GM04503 (cell line): ENCODE measurements at regions not wholly inside any gene's neighbourhood (a gene's known extent, or its start where the extent isn't known, plus 50 kb on each side); places are given as distances from the start of the nearest gene placed in this dataset.
"Not testable (repeated sequence)": the region's sequence is repeated elsewhere in the genome, so short reads cannot be mapped to it uniquely, and the experiment has no call there.

Experiments used
- DNase-seq: peaks from one replicate; pipeline ENCODE4 v3.0.0-alpha.2; 2012; ENCODE audit warnings: low read depth

- DNase-seq, result no peak
Observed at GRCh38 chr2:122651780-122652179, 896.3 kb downstream of the TSN start.

DNA sequence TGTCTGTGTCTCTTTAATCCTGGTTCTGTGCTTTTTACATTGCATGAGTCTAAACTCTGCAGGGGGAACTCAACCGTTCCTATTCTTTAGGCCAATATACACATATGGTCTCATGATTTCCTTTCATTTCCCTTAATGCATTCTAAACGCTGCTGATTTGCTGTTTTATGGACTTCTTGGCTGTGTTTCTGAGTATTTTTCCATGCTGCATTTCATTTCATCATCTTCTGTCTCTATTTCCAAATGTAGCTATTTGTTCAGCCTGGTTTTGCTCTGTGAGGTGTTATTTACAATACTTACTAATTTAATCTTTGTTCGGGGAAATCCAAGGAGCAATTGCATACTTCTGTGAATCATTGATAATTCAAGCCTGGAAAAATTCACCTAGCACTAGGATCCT is 897.2 kb downstream of the TSN start:
- no peak for DNase-seq

- no peak for DNase-seq
Observed at GRCh38 chr2:122656403-122656802, 901.0 kb downstream of the TSN start.

- no peak for DNase-seq
Observed at GRCh38 chr2:122660786-122661634, 905.6 kb downstream of the TSN start.

- no peak for DNase-seq
Observed at GRCh38 chr2:122663620-122664019, 908.2 kb downstream of the TSN start.

GRCh38 chr2:122669627-122670026 is 914.2 kb downstream of the TSN start:
- DNase-seq, result no peak

DNA sequence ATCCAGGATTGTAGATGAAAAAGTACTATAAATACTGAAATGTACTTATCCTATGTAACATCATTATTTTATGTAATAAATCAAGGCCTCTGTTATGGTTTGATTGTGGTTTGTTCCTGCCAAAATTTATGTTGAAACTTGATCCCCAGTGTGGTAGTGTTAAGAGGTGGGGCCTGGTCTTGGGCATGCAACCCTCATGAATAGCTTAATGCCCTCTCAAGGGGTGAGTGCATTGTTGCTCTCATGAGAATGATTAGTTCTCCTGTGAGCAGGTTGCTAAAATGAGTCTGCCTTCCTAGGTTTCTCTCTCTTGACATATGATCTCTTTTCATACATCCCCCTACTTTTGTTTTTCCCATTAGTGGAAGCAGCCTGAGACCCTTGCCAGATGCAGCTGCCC is 915.4 kb downstream of the TSN start:
- DNase-seq, result no peak

GRCh38 chr2:122680662-122681061 is 925.2 kb downstream of the TSN start:
- DNase-seq, result no peak

GRCh38 chr2:122681626-122682025 is 926.2 kb downstream of the TSN start:
- no peak for DNase-seq

- DNase-seq, result no peak
Observed at GRCh38 chr2:122682356-122682755, 926.9 kb downstream of the TSN start.

GRCh38 chr2:122683018-122683417 is 927.6 kb downstream of the TSN start:
- no peak for DNase-seq

DNA sequence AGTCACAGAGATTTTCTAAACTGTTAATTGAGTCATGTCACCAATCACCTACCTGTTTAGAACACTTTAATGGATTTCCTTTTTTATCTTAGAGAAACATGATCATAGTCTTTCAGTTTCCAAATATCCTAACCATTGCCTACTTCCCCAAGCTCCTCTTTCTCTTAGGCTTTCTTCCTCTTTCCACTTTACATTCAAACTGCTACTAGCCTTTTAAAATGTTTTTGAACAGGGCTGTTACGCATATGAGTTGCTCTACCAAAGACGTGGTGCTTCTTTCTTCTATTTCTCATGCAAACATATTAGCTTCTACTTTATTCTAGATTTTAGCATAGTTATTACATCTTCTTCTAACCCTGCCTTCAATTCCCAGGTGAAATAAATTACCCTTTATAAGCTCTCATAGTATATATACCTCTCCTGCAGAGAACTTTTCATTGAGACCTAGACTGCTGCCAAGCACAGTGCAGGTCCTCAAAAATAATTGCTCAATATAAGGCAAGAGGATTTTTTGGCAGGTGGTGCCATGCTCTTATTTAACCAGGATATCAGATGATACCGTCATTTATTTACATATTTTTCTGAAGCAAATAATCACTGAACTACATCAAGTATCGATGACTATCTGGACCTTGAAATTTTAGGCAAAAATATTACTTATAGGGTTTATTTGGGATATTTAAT is 937.1 kb downstream of the TSN start:
- DNase-seq, result no peak

GRCh38 chr2:122697415-122697814 is 942.0 kb downstream of the TSN start:
- no peak for DNase-seq

DNA sequence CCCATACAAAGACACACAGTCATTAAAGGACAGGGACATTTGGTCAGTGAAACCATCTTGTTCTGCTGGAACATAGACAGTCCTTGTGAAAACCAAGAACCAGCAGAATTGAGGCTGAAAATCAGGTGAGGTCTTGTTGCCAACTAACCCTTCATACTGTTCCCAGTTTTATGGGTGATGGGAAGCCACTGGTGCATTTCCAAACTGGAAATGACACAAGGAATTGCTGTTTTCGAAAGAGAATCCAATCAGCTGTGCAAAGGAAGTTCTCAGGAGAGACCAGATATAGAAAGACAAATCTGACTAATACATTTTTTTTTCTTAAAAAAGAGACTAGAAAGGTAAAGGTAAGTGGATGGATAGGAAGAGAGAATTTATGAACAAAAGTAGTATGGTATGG is 948.2 kb downstream of the TSN start:
- DNase-seq, result no peak

DNA sequence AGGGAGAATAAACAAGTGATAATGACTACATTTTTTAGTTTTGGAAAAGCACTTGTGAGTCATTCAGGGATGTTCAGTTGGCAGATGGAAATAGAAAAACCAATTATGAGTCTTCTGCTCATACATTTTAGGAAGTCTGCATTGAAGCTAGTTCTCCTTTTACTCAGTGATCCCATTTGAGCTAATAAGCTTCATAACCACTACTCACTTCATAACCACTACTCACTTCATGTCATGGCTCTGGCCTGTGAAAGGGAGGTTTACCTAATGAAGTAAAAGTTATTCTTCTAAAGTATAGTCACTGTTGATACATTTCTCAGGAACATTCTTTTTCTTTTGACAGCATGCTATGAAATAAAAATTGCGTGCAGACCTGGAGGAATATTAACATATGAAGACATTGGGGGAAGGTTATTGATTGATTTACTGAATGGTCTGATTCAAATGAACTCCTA is 948.7 kb downstream of the TSN start:
- DNase-seq, result no peak

DNA sequence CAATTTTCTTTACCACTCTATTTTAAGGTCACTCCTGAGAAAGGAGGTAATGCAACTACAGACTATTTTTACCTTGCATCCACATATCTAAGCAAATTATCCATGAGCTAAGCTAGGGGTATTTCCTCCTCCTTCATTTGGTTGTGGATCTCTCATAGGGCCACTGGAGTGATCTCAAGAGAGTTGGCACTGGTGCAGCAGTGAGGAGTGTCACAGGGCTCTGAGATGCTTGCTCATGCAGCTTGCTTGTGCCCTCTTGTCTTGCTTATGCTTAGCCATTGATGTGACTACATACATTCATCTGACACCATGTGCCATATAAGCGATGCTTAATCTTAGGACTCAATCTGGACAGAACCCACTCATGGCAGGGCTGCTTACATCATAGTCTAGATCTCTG is 950.3 kb downstream of the TSN start:
- DNase-seq, result no peak

- peak; percentile 7 for DNase-seq
Observed at GRCh38 chr2:122706757-122707223, 951.3 kb downstream of the TSN start.

DNA sequence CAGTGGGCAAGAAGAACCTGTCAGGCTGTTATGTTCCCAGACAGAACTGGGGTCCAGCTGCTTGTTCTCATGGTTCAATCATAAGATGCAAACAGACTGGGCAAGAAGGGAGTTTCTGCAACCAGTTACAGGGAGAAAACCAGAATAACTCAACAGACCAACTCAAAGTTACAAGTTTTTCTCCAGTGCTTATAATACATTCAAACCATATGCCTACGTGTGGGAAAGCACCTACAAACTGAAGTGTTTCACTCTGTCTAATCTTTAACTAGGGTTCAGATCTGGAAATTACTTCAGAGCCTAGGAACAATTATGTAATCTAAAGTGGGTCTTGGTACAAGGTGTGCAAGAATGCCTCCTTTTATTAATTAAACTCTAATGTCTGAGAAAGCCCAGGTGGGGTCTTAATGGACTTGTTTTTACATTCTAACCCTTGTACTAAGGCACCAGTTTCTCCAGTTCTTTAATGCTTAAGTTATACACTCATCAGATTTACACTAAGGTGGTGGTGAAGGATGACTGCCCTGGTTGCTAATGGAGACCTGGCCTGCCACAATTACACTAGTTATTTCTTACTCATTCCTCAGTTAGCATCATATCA is 951.9 kb downstream of the TSN start:
- no peak for DNase-seq

- no peak for DNase-seq
Observed at GRCh38 chr2:122710049-122710448, 954.6 kb downstream of the TSN start.

DNA sequence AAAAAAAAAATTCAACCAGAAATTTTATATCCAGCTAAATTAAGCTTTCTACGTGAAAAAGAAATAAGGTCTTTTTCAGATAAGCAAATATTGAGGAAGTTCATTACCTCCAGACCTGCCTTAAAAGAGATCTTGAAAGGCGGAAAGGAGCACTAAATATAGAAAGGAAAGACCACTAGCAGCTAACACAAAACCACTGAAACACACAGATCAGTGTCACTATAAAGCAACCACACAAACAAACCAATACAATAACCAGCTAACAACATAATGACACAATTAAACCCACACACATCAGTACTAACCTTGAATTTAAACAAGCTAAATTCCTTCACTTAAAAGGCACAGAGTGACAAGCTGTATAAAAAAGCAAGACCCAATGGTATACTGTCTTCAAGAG is 958.3 kb downstream of the TSN start:
- DNase-seq, result no peak

- not testable (repeated sequence) for DNase-seq
Observed at GRCh38 chr2:122720822-122721221, 965.4 kb downstream of the TSN start.

DNA sequence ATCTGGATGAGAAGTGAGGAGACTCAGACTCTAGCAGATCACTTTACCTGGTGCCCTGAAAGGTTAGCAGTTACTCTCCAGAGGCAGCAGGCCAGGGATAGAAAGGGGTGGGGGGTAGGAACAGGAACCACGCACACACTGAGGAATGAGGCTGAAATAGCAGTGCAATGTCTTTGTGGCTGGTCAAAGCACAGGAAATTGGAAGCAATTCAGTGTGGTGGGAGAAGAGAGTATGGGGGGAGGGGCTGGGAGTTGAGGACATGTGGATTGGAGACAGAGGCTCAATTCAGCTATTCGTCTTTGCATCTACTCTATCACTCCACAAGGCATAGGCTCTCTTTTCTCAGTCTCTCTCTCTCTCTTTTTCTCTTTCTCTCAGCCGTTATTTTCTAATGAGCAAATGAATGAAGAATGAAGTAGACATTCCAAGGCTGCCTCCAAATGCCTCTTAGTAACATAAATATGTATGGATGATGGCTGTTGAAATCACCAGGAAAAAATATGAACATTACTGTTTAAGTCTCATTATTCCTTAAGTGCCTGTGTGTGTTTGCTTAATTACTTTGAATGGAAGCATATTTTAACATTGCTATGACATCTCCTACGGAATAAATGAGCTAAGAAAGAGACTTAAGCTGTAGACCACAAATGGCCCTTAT is 979.4 kb downstream of the TSN start:
- no peak for DNase-seq
